BLaER1 treated with 17β-estradiol and CSF1 and Interleukin-3, amounts not matched to agents 10 nM and 100 nM (cell line): ENCODE measurements at regions not wholly inside any gene's neighbourhood (a gene's known extent, or its start where the extent isn't known, plus 50 kb on each side); places are given as distances from the start of the nearest gene placed in this dataset.
"Not testable (repeated sequence)": the region's sequence is repeated elsewhere in the genome, so short reads cannot be mapped to it uniquely, and the experiment has no call there.

ENCODE experiments used
- H3K27ac ChIP-seq, 11 experiments: shearing (Covaris generic); formaldehyde crosslinking; 2 replicates each; pipeline ENCODE4 v1.8.1; 2022
- H3K27me3 ChIP-seq, 11 experiments: shearing (Covaris generic); formaldehyde crosslinking; 2 replicates each; pipeline ENCODE4 v1.8.1; 2022
- H3K36me3 ChIP-seq, 11 experiments: shearing (Covaris generic); formaldehyde crosslinking; 2 replicates each; pipeline ENCODE4 v1.8.1; 2022
- H3K4me1 ChIP-seq, 10 experiments: shearing (Covaris generic); formaldehyde crosslinking; 2 replicates each; pipeline ENCODE4 v1.8.1; 2022
- H3K4me2 ChIP-seq, 11 experiments: shearing (Covaris generic); formaldehyde crosslinking; 2 replicates each; pipeline ENCODE4 v1.8.1; 2022
- H3K4me3 ChIP-seq, 10 experiments: shearing (Covaris generic); formaldehyde crosslinking; 2 replicates each; pipeline ENCODE4 v1.8.1; 2022
- H3K9ac ChIP-seq, 11 experiments: shearing (Covaris generic); formaldehyde crosslinking; 2 replicates each; pipeline ENCODE4 v1.8.1; 2022
- H3K9me3 ChIP-seq, 11 experiments: shearing (Covaris generic); formaldehyde crosslinking; replicated peaks in 1 of 11; 2 replicates each; pipeline ENCODE4 v1.8.1; 2022
- H4K20me1 ChIP-seq, 11 experiments: shearing (Covaris generic); formaldehyde crosslinking; 2 replicates each; pipeline ENCODE4 v1.8.1; 2022
- Cebpa-rat ChIP-seq, 11 experiments: shearing (Covaris generic); IDR thresholded peaks; 2 replicates each; pipeline ENCODE4 v1.8.1; 2022

DNA sequence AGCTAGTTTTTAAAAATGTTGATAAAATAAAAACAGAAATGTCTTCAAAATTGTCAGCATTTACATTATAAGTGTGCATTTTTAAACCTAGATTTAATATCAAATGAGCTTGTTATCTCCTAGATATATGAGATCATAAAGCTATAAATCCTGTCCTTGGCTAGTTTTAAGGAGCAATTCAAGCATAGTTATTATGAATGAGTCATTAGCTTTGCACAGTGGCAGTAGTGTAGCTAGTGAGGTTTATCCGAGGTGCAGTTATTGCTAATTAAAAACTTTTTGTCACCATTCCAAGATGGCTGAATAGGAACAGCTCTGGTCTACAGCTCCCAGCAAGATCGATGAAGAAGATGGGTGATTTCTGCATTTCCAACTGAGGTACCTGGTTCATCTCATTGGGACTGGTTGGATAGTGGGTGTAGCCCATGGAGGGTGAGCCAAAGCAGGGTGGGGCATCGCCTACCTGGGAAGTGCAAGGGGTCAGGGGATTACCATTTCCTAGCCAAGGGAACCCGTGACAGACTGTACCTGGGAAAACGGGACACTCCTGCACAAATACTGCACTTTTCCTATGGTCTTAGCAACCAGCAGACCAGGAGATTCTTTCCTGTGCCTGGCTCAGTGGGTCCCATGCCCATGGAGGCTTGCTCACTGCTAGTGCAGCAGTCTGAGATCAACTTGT, 108.8 kb upstream of the SYNCRIP start:
- Histone ChIP-seq H4K20me1 (no peaks in the 10 kb centered on the region), H3K27me3 (no peaks in the 10 kb centered on the region)

DNA sequence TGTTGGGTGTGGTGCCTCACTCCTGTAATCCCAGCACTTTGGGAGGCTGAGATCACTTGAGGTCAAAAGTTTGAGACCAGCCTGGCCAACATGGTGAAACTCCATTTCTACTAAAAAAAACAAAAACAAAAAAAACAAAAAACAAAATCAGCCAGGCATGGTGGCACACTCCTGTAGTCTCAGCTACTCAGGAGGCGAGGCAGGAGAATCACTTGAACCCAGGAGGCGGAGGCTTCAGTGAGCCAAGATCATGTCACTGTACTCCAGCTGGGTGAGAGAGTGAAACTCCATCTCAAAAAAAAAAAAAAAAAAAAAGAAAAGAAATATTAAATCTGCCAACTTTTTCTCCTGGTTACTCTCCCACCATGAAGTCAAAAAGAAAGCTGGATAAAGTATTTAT, 107.5 kb upstream of the SYNCRIP start:
- H3K9ac ChIP-seq, H3K36me3 ChIP-seq, H3K4me1 ChIP-seq, H3K27me3 ChIP-seq, H3K27ac ChIP-seq, H3K4me2 ChIP-seq, H3K4me3 ChIP-seq, H4K20me1 ChIP-seq, H3K9me3 ChIP-seq: not testable (repeated sequence)

More for the DNA sequence above, 108.8 kb upstream of the SYNCRIP start:
- Histone ChIP-seq H3K9ac (no peak overlapping the region), H3K4me2 (no peak overlapping the region), H3K27ac (no peak overlapping the region), H3K4me3 (no peak overlapping the region), H3K4me1 (no peaks in the 10 kb centered on the region), H3K9me3 (no peaks in the 10 kb centered on the region), H3K36me3 (no peaks in the 10 kb centered on the region)
- TF ChIP-seq Cebpa-rat (IDR thresholded peaks at IDR 0.05) = no peak

DNA sequence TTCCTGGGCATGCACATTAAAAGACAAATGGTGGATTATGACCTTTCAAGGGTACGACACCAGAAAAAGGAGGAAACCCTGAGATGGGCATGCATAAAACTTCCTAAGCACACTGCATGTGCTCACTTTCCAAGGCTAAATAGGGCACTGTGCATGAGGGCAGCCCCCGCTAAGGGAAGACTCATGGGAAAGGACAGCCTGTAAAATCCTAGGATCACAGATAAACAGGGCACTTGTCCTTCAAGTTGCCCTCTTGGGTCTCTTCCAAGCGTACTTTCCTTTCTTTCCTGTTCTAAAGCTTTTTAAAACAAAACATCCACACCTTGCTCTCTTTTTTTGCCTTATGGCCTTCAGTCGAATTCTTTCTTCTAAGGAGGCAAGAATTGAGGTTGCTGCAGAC, 106.5 kb upstream of the SYNCRIP start:
- H3K27me3 ChIP-seq = no peaks in the 10 kb centered on the region
- H4K20me1 ChIP-seq = no peaks in the 10 kb centered on the region
- H3K9ac ChIP-seq = no peak overlapping the region
- no peaks in the 10 kb centered on the region for H3K36me3 ChIP-seq
- no peak overlapping the region for H3K27ac ChIP-seq
- H3K9me3 ChIP-seq = no peaks in the 10 kb centered on the region
- no peak for TF ChIP-seq Cebpa-rat (IDR thresholded peaks at IDR 0.05)
- H3K4me1 ChIP-seq = no peaks in the 10 kb centered on the region
- no peak overlapping the region for H3K4me3 ChIP-seq
- H3K4me2 ChIP-seq = no peak overlapping the region

DNA sequence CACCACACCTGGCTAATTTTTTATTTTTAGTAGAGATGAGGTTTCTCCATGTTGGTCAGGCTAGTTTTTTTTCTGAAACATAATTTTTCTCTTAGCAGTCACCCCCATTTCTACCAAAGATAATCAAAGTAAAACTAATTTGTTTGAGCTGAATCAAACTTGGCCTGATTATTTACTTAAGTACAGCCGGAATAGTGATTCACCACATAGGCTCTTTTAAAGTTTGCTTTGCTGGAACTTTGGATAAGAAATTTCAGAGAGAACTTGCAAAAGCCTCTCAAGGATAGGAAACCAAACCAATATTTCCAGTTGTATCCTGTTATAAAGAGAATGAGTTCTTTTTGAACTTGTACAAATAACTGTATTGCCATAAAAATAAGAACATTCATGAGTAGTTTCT, 105.0 kb upstream of the SYNCRIP start:
- Histone ChIP-seq H3K27ac (no peak overlapping the region), H3K4me1 (no peaks in the 10 kb centered on the region)
- TF ChIP-seq Cebpa-rat (IDR thresholded peaks at IDR 0.05) = no peak

DNA sequence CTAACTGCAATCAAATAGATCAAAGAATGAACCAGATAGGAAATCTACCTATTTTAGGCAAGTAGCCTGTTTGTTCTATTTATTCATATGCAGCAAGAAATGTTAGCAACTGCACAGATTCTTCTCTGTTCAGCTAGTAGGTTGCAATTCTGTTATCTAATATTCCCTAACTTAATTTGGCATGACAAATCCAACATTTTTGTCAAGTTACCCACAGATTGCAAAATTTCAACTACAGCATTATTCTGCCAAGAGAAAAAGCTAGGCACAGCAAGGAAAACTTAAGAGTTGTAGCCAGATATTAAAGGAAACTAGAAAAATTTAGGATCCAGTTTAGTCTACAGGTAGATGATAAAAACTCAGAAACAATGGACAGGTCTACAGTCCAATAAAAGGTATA, 104.4 kb upstream of the SYNCRIP start:
- no peak overlapping the region for H3K27ac ChIP-seq
- H3K4me2 ChIP-seq = no peak overlapping the region
- H3K36me3 ChIP-seq = no peaks in the 10 kb centered on the region
- H3K4me1 ChIP-seq = no peaks in the 10 kb centered on the region
- no peak overlapping the region for H3K9ac ChIP-seq
- H4K20me1 ChIP-seq = no peaks in the 10 kb centered on the region
- no peaks in the 10 kb centered on the region for H3K27me3 ChIP-seq
- no peak for TF ChIP-seq Cebpa-rat (IDR thresholded peaks at IDR 0.05)
- no peaks in the 10 kb centered on the region for H3K9me3 ChIP-seq
- no peak overlapping the region for H3K4me3 ChIP-seq

More for the DNA sequence above, 105.0 kb upstream of the SYNCRIP start:
- no peaks in the 10 kb centered on the region for H3K27me3 ChIP-seq
- no peaks in the 10 kb centered on the region for H4K20me1 ChIP-seq
- no peak overlapping the region for H3K9ac ChIP-seq
- no peaks in the 10 kb centered on the region for H3K9me3 ChIP-seq
- no peak overlapping the region for H3K4me3 ChIP-seq
- H3K36me3 ChIP-seq = no peaks in the 10 kb centered on the region
- no peak overlapping the region for H3K4me2 ChIP-seq

DNA sequence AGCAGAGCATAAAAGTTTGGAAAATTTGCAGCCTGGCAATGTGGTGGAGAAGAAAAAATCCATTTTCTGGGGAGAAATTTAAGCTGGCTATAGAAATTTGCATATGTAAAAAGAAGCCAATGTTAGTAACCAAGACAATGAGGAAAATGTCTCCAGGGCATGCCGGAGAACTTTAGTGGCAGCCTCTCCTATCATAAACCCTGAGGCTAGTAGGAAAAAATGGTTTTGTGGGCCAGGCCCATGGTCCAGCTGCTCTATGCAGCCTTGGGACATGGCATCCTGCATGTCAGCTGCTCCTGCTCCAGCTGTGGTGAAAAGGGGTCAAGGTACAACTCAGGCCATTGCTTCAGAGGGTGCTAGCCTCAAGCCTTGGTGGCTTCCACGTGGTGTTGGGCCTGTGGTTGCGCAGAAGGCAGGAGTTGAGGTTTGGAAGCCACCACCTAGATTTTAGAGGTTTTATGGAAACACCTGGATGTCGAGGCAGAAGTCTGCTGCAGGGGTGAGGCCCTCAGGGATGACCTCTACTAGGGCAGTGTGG, 101.8 kb upstream of the SYNCRIP start:
- no peak for TF ChIP-seq Cebpa-rat (IDR thresholded peaks at IDR 0.05)
- Histone ChIP-seq H3K9me3 (no peaks in the 10 kb centered on the region), H4K20me1 (no peaks in the 10 kb centered on the region), H3K4me3 (no peak overlapping the region), H3K4me1 (no peaks in the 10 kb centered on the region), H3K27me3 (no peaks in the 10 kb centered on the region), H3K9ac (no peak overlapping the region), H3K4me2 (no peak overlapping the region), H3K36me3 (no peaks in the 10 kb centered on the region), H3K27ac (no peak overlapping the region)

DNA sequence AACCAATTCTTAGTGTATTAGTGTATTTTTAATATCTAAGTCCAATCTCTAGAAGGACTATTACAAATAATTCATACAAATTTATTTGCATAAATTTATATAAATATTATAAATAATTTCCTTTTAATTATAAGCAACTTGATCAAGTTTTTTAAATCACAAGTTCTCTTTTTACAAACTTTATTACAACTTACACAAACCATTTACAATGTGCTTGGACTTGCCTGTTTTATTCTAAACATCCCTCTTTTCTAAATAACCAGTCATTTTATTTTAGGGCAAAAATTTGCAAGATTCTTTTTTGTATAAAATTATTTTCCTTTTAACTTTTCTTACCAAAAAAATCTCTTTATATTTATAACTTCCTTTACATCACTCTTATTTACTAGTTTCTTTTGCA, 83.5 kb upstream of the SYNCRIP start:
- no peak for TF ChIP-seq Cebpa-rat (IDR thresholded peaks at IDR 0.05)

DNA sequence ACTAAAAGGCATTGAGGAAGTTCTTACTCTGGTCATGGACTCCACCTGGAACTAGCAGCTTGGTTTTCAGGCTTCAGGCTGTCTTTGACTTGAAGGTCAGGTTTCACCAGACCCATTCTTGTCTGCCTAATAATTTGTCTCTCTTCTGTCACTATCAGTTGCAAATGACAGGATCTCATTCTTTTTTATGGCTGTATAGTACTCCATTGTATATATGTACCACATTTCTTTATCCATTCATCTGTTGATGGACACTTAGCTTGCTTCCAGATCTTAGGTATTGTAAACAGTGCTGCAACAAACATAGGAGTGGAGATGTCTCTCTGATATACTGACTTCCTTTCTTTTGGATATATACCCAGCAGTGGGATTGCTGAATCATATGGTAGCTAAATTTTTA, 73.1 kb upstream of the SYNCRIP start:
- Histone ChIP-seq H3K9ac (no peak overlapping the region), H3K27ac (no peak overlapping the region), H3K27me3 (no peaks in the 10 kb centered on the region)

More for the DNA sequence above, 83.5 kb upstream of the SYNCRIP start:
- Histone ChIP-seq H3K27ac (no peak overlapping the region), H3K27me3 (no peaks in the 10 kb centered on the region), H3K4me3 (no peak overlapping the region), H3K4me1 (no peaks in the 10 kb centered on the region), H3K4me2 (no peak overlapping the region), H3K9me3 (peaks cover 23 to 40% (median 25%) of the 10 kb centered on the region in 11 experiments), H3K36me3 (no peaks in the 10 kb centered on the region), H4K20me1 (no peaks in the 10 kb centered on the region), H3K9ac (no peak overlapping the region)

DNA sequence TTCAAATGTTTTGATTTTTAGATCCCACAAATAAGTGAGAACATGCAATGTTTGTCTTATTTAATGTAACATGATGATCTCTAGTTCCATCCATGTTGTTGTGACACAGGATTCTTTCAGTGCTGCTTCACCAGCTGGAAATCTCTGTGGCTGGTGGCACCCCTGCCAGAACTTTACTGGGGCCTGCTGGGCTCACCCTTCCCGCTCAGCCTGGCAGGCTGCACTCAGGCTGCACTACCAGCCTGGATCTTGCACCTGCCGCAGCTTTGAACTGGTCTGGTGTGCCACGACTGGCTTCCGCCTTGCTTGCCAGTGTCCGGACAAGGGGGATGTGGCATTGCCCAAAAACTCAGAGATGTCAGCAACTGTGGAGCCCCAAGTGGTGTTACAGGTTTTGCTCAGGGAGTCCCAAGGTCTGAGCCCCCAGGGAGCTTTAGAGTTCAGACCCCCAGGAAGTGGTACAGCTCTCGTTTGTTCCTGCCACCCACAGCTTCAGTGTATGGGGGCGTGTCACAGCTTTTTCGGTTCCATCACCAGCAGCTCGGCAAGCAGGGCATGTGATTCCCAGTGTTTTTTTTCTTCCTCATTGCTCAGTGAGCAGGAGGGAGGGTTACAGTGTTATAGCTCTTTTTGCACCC, 72.3 kb upstream of the SYNCRIP start:
- no peak overlapping the region for H3K27ac ChIP-seq
- H3K4me2 ChIP-seq = no peak overlapping the region
- no peaks in the 10 kb centered on the region for H4K20me1 ChIP-seq
- peaks cover 3 to 17% (median 11%) of the 10 kb centered on the region in 11 experiments; a peak in 17 of 22 replicates for H3K9me3 ChIP-seq
- H3K9ac ChIP-seq = no peak overlapping the region
- H3K4me3 ChIP-seq = no peak overlapping the region
- H3K36me3 ChIP-seq = no peaks in the 10 kb centered on the region
- TF ChIP-seq Cebpa-rat (IDR thresholded peaks at IDR 0.05) = no peak
- H3K4me1 ChIP-seq = no peaks in the 10 kb centered on the region
- H3K27me3 ChIP-seq = no peaks in the 10 kb centered on the region

More for the DNA sequence above, 73.1 kb upstream of the SYNCRIP start:
- Histone ChIP-seq H3K4me1 (no peaks in the 10 kb centered on the region), H3K4me3 (no peak overlapping the region), H3K9me3 (peaks cover 0 to 13% (median 10%) of the 10 kb centered on the region in 11 experiments; a peak in 17 of 22 replicates), H4K20me1 (no peaks in the 10 kb centered on the region), H3K4me2 (no peak overlapping the region), H3K36me3 (no peaks in the 10 kb centered on the region)
- no peak for TF ChIP-seq Cebpa-rat (IDR thresholded peaks at IDR 0.05)

DNA sequence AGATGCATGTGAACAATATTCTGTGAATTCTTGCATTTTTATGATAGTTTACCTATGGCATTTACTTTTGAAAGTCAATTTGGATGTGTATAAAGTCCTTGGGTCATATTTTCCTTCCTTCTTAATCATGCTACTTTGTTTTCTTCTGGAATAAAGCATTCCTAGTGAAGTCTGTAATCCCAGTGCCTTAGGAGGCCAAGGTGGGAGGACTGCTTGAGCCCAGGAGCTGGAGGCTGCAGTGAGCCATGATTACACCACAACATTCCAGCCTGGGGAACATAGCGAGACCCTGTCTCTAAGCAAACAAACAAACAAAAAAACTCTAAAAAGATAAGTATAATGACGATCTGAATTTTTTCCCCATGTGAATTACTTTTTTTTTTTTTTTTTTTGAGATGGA, 69.7 kb upstream of the SYNCRIP start:
- no peaks in the 10 kb centered on the region for H3K27me3 ChIP-seq
- no peaks in the 10 kb centered on the region for H3K4me1 ChIP-seq
- H3K27ac ChIP-seq = no peak overlapping the region
- TF ChIP-seq Cebpa-rat (IDR thresholded peaks at IDR 0.05) = no peak
- H3K4me3 ChIP-seq = no peak overlapping the region
- no peaks in the 10 kb centered on the region for H4K20me1 ChIP-seq
- H3K9ac ChIP-seq = no peak overlapping the region
- H3K4me2 ChIP-seq = no peak overlapping the region
- H3K36me3 ChIP-seq = no peaks in the 10 kb centered on the region
- peaks cover 12 to 31% (median 23%) of the 10 kb centered on the region in 11 experiments; a peak in 21 of 22 replicates for H3K9me3 ChIP-seq

DNA sequence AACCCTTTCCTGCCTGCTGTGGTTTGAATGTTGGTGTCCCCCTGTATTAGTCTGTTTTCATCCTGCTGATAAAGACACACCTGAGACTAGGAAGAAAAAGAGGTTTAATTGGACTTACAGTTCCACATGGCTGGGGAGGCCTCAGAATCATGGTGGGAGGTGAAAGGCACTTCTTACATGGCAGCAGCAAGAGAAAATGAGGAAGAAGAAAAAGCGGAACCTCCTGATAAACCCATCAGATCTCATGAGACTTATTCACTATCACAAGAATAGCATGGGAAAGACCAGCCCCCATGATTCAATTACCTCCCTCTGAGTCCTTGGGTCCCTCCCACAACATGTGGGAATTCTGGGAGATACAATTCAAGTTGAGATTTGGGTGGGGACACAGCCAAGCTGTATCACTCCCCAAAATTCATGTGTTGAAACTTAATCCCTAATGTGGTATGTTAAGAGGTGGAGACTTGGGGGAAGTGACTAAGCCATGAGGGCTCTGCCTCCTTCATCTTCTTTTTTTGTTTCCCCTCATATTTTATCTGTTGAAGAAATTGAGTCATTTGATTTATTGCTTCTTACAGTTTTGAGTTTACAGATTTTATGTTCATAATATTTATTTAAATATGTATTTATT, 64.9 kb upstream of the SYNCRIP start:
- not testable (repeated sequence) for H3K27me3 ChIP-seq, H3K4me2 ChIP-seq, H3K9ac ChIP-seq, H3K4me1 ChIP-seq, H4K20me1 ChIP-seq, H3K36me3 ChIP-seq, H3K4me3 ChIP-seq
- H3K9me3 ChIP-seq = peaks cover 22 to 46% (median 38%) of the 10 kb centered on the region in 11 experiments
- 0 out of 22 replicates have a peak overlapping the region, but pooled peaks of 1 of the 11 experiments have one; percentile 17 for H3K27ac ChIP-seq
